Limb (tissue), 2 donors: ENCODE measurements at regions not wholly inside any gene's neighbourhood (a gene's known extent, or its start where the extent isn't known, plus 50 kb on each side); places are given as distances from the start of the nearest gene placed in this dataset.
"Not testable (repeated sequence)": the region's sequence is repeated elsewhere in the genome, so short reads cannot be mapped to it uniquely, and the experiment has no call there.

Source experiments
- DNase-seq, 2 donors: peaks; one replicate each; pipeline ENCODE4 v3.0.0-alpha.2; 2016; ENCODE audit errors: extremely low spot score in 2 of 2

DNA sequence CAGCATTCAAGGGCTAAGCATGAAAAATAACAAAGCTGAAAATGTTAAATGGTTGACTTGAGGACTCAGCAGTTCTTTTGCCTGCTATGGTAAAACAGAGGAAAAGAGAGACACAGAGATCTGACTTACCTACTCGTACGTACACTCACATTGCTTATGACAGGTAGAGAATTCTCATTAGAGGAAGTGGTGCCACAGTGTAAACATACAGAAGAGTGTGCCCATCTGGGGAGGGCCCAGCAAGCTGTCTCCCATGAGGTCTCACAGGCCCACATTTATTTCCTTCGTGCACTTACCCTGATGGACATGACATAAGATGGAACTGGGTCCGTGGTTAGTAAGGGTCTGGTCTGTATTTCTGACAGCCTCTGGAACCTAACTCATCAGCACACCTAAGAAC, 729.1 kb downstream of the BCL11A start:
- no peak for DNase-seq

DNA sequence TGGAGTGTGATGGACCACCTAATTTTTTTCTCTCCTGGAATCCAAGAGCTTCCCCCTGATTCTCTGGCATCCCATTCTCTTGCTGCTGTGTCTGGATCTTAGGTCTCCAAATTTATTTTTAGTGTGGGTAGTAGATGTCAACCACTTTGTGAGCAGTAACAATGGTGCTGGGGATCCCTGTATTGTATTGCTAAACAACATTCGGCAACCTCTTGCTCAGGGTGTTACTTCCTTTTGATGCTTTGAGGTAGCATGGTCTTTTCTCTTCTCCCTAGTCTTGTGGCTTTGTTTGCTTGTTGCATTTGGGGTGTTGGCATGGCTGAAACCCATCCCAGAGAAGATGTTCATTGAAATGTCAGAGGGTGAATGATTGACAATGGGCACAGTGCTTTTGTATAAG, 737.4 kb downstream of the BCL11A start:
- no peak for DNase-seq

GRCh38 chr2:59810283-59810682, 743.2 kb downstream of the BCL11A start:
- DNase-seq = not testable (repeated sequence)

GRCh38 chr2:59806486-59806885, 747.0 kb downstream of the BCL11A start:
- DNase-seq = no peak

- no peak for DNase-seq
Observed at GRCh38 chr2:59804732-59805131, 748.7 kb downstream of the BCL11A start.

DNA sequence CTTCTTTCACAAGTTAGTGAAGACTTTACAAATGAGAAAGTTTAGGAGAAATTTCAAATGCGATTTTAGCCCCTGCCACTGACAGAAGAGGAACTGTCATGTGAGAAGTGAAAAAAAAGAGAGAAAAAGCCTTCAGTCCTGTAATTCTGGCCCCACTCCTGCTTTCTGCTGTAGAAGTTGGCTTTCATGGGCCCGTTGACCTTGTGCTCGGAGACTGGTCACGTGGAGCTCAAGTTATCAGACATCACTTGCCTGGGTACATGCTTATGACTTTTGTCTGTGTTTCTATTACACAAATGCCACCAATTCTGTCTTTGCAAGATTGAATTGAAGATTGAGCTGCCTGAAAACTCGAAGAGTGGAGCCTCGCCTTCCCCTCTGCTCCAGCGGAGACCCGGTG, 749.9 kb downstream of the BCL11A start:
- no peak for DNase-seq

DNA sequence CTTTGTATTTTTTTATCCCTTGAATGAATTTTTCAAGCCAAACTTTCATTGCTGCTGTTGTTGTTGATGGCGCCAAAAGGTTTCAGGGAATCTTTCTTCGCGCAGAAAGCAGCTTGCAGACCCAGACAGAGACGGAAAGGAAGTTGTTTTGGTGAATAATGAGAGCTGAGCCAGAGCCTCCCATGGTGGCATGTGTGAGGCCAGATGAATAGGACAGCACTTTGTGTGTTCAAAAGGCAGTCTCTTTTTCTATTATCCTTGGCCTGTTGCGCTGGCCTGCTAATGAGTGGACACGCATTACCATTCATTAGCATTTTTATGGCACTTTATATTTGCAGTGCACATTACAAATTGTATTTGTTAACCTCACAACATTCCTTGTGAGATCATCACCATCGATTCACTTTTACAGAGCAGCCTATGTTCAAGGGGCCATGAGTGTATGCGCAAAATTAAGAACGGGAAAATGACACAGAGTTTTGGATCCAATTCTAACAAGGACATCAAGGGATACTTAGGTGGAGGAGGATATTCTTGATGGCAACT, 754.7 kb downstream of the BCL11A start:
- no peak for DNase-seq

DNA sequence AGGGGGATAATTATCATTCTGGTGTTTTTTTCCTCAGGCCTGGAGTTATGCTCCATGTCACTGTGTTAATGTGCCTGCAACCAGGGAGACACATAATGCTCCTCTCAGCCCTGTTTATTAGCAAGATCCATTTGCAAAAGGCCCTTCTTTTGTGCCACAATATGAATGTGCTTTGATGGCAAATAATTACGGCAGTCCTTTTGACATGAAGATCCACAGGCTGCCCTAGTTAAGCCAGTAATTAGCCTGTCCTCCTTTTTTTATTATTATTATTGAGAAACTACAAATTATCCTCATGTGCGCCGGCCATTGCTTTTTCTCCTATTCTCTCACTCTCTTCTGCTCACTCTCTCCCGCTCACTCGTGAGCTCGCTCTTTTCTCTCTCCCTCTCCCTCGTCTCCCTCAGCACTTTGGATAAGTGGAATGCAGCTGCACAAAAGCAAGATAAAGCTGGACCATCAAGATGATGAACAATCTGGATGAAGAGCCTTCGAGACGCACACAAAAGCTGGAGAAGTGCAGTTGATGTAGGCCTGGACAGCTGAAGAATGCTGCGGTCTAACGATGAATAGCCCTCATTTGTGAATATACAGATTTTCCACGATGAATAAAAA, 762.3 kb downstream of the BCL11A start:
- DNase-seq = no peak

DNA sequence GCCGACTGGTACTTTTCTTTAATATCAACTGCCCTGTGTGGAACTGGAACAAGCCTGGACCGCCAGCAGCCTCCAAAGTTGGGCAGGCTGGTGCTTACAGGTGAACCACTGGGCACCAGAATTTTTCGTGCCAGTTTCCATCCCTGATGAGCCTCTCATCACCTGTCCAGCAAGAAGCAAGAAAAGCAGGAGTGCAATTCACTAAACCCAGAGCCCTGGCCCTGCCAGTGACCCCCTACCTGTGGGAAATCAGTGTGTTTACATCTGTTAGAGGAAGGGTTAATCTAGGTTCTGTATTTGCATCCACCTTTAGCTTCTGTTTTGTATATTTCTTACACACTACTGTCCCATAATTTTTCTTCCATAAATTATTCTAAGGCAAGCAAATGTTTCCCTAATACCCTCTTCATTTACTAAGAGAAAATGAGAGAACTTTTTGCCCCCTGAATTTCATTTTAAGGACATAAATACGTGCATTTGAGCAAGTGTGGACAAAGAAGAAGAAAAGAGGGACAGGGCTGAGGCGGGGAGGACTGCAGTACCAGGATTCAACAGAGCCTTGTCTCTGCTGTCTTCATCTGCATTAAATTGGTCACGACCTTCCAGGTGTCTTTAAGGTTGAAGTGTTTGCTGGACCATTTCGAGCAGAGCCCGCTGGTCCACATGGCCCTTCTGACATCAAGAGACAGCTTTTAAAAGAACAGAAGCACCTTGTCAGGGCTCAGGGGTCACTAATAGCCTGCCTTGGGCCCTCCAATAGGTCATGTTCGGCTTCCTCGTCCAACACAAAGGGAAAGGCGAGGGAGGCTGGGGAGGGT, 763.1 kb downstream of the BCL11A start:
- no peak for DNase-seq

DNA sequence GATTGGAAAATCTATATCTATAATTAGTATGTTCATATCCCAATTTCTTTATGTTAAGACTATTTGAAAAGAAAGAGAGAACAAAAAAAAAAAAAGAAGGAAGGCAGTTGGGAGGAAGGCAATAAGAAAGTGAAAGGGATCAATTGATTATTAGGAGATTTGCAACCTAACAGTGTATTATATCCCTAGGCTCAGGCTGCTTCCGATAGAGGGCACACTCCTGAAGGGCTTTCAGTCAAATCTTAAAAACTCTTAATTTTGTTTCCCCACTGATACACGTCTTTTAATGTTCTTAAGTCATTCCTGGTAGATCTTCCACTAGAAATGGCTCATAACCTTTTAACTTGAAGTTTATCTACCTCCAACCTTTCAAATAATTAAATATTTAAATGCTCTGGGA, 763.9 kb downstream of the BCL11A start:
- DNase-seq = no peak

DNA sequence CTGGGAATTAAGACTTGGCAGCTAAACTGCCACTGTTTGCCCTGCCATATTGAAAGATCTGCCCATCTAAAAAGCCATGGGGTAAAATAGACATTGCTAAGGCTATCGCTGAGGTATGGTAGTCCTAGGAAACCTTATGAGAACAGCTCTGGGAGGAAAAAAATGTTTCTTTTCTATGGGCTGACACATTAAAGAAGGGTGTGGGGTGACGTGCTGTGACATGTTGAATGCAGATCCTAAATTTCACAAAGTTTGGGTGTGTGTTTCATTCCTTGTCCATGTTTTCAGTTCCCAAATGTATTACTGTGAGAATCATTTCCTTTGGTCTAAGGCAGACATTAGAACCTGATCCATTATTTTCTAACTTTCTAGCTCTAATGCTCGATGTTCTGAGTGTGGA, 766.4 kb downstream of the BCL11A start:
- DNase-seq = no peak

GRCh38 chr2:59786684-59787083, 766.8 kb downstream of the BCL11A start:
- DNase-seq = no peak

- no peak for DNase-seq
Observed at GRCh38 chr2:59779571-59779970, 773.9 kb downstream of the BCL11A start.

DNA sequence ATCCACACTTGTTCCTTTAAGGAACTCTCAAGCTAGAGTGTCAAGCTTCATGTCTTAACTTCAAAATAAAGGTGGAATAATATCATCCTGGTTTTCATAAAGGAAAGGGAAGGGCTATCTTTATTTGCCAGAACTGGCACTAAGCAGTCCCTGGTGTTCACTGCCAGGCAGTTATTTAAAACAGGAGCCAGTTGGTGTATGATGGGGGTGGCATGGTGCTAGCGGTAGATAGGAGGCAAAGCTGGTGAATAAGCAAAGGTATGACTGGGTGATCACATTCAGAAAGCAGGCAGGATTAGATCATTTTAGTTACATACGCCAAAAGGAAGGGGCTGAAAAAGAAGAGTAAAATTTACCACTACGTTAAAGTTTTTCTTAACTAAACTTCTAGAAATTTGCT, 776.3 kb downstream of the BCL11A start:
- no peak for DNase-seq

GRCh38 chr2:59776726-59777008, 776.8 kb downstream of the BCL11A start:
- no peak for DNase-seq

- DNase-seq = no peak
Observed at GRCh38 chr2:59774821-59775433, 778.5 kb downstream of the BCL11A start.

- no peak for DNase-seq
Observed at GRCh38 chr2:59770651-59771050, 782.8 kb downstream of the BCL11A start.

GRCh38 chr2:59761966-59762365, 791.5 kb downstream of the BCL11A start:
- DNase-seq = no peak

DNA sequence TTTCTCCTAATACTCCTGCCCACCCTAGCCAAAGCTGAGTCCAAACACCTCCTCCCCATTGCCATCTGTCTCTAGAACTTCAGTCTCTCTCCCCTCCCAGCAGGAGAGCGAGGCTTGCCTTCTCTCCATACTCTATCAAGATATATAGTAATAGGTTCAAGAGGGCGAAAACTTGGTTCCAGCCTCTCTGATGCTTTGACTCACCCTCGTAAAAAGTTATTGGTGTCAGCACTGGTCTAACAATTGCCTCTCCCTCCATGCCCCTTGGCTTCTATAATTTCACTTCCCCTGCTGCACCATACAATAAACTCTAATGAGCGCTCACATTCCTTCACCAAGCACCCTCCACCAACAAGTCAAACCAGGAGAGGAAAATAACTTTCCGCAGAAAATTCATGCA, 797.3 kb downstream of the BCL11A start:
- no peak for DNase-seq

DNA sequence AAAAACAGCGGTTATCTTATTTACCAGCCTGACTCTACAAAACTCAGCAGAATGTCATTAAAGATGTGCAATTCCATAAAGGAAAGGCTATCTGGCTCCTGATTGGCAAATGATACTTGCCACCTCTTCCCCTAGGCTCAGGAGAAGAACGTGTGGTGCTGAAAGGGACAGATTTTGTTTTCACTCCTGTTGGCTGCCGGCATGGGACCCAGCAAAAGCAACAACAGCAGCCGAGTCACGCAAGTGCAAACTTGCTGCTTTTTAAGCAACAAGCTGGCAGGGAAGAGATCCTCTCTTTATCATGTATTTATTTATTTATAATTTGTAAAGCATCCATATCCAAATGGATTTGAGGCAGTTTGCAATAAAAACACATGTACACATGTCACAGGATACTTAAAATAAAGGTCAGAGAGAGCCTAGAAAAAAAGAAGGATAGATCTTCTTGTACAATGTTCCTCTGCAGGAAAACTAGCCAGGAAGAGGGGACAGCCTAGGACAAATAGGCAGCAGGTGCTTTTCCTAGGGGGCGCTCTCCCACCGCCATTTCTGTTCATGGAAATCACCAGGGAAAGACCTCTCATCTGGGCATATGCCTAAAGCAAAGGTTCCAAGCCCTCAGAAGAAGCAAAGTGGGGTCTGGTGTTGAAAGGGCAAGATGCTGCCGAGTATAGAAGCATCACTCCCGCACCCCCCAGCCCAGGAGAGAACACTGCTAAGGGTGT, 799.3 kb downstream of the BCL11A start:
- no peak for DNase-seq

- DNase-seq = no peak
Observed at GRCh38 chr2:59752512-59752911, 800.9 kb downstream of the BCL11A start.

DNA sequence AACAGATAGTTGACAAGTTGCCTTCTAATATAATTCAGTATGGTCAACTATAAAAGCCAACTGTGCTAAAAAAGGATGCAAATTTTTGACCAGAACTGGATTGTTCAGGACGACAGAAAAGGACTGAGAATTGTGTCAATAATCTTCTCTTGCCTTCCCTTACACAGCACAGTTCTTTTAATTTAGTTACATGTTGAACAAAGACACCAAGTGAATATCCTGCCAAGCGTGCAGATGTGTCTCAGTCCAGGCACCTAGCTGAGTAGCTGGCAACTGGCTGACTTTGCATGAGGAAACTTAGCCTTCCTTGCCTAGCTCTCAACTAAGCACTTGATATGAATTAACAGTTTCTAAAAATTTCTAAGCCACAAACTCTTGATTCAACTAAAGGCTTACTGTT, 801.4 kb downstream of the BCL11A start:
- DNase-seq = no peak
